Activated CD4-positive, alpha-beta memory T cell treated with anti-CD3 and anti-CD28 coated beads, Interleukin-2, amount 10 ng/mL, durations not matched to agents 7 days and 5 days (primary cell): ENCODE measurements at regions not wholly inside any gene's neighbourhood (a gene's known extent, or its start where the extent isn't known, plus 50 kb on each side); places are given as distances from the start of the nearest gene placed in this dataset.

Source experiments
- CTCF ChIA-PET: fragments of 350-600 bp; sonication (Branson Sonifier 250); formaldehyde crosslinking; loops from one replicate; lab custom pipeline; 2021; ENCODE audit warnings: antibody characterized with exemption, inconsistent platforms; lab: Charles Lee
- POLR2A ChIA-PET: fragments of 350-600 bp; sonication (Branson Sonifier 250); formaldehyde crosslinking; loops from one replicate; lab custom pipeline; 2021; ENCODE audit warnings: antibody characterized with exemption; lab: Charles Lee
- DNase-seq: peaks from one replicate; pipeline ENCODE4 v3.0.0-alpha.2; 2020
- H3K27ac Mint-ChIP-seq: one replicate; pipeline ENCODE4 v1.8.0; 2021; ENCODE audit warnings: mild to moderate bottlenecking, mixed read lengths
- H3K27me3 Mint-ChIP-seq: one replicate; pipeline ENCODE4 v1.8.0; 2021; ENCODE audit warnings: mixed read lengths
- H3K36me3 Mint-ChIP-seq: one replicate; pipeline ENCODE4 v1.8.0; 2021; ENCODE audit warnings: low read depth, mixed read lengths
- H3K4me1 Mint-ChIP-seq: one replicate; pipeline ENCODE4 v1.8.0; 2021; ENCODE audit warnings: mixed read lengths
- H3K4me3 Mint-ChIP-seq: one replicate; pipeline ENCODE4 v1.8.0; 2021; ENCODE audit warnings: mild to moderate bottlenecking, mixed read lengths
- H3K9me3 Mint-ChIP-seq: one replicate; pipeline ENCODE4 v1.8.0; 2021; ENCODE audit warnings: mixed read lengths

GRCh38 chr2:22628221-22628620, 756.8 kb upstream of the KLHL29 start:
- H3K27ac Mint-ChIP-seq, result no peak overlapping the region
- no peak for DNase-seq
- H3K4me1 Mint-ChIP-seq, result no peaks in the 10 kb centered on the region

GRCh38 chr2:22628906-22629305, 756.1 kb upstream of the KLHL29 start:
- DNase-seq, result no peak
- no peaks in the 10 kb centered on the region for H3K36me3 Mint-ChIP-seq
- H3K27ac Mint-ChIP-seq, result no peak overlapping the region
- no peaks in the 10 kb centered on the region for H3K27me3 Mint-ChIP-seq
- CTCF ChIA-PET, result no interaction called here
- H3K9me3 Mint-ChIP-seq, result peaks cover 9% of the 10 kb centered on the region
- POLR2A ChIA-PET, result no interaction called here
- no peak overlapping the region for H3K4me3 Mint-ChIP-seq
- H3K4me1 Mint-ChIP-seq, result no peaks in the 10 kb centered on the region

More at GRCh38 chr2:22628221-22628620, 756.8 kb upstream of the KLHL29 start:
- H3K9me3 Mint-ChIP-seq, result peaks cover 8% of the 10 kb centered on the region
- no peak overlapping the region for H3K4me3 Mint-ChIP-seq
- CTCF ChIA-PET, result no interaction called here
- POLR2A ChIA-PET, result no interaction called here
- no peaks in the 10 kb centered on the region for H3K27me3 Mint-ChIP-seq
- no peaks in the 10 kb centered on the region for H3K36me3 Mint-ChIP-seq

- CTCF ChIA-PET, result no interaction called here
- DNase-seq, result no peak
- Mint-ChIP-seq H3K27ac (no peak overlapping the region), H3K9me3 (peaks cover 5% of the 10 kb centered on the region), H3K36me3 (no peaks in the 10 kb centered on the region), H3K4me1 (no peaks in the 10 kb centered on the region), H3K27me3 (no peaks in the 10 kb centered on the region), H3K4me3 (no peak overlapping the region)
- POLR2A ChIA-PET, result no interaction called here
Observed at GRCh38 chr2:22634167-22634566, 750.8 kb upstream of the KLHL29 start.

GRCh38 chr2:22656426-22656825, 728.6 kb upstream of the KLHL29 start:
- Mint-ChIP-seq H3K9me3 (peaks cover 8% of the 10 kb centered on the region), H3K27ac (no peak overlapping the region), H3K36me3 (no peaks in the 10 kb centered on the region), H3K4me1 (no peaks in the 10 kb centered on the region), H3K4me3 (no peak overlapping the region), H3K27me3 (no peaks in the 10 kb centered on the region)
- no peak for DNase-seq
- ChIA-PET CTCF (no interaction called here), POLR2A (no interaction called here)

GRCh38 chr2:22673529-22673928, 711.5 kb upstream of the KLHL29 start:
- POLR2A ChIA-PET, result no interaction called here
- Mint-ChIP-seq H3K4me1 (no peaks in the 10 kb centered on the region), H3K27me3 (no peaks in the 10 kb centered on the region), H3K36me3 (no peaks in the 10 kb centered on the region), H3K9me3 (no peaks in the 10 kb centered on the region), H3K27ac (no peak overlapping the region), H3K4me3 (no peak overlapping the region)
- no peak for DNase-seq
- CTCF ChIA-PET, result no interaction called here

GRCh38 chr2:22683914-22684313, 701.1 kb upstream of the KLHL29 start:
- DNase-seq, result no peak
- no peaks in the 10 kb centered on the region for H3K27me3 Mint-ChIP-seq
- H3K4me1 Mint-ChIP-seq, result no peaks in the 10 kb centered on the region
- CTCF ChIA-PET, result no interaction called here
- H3K36me3 Mint-ChIP-seq, result no peaks in the 10 kb centered on the region
- POLR2A ChIA-PET, result no interaction called here
- peaks cover 4% of the 10 kb centered on the region for H3K9me3 Mint-ChIP-seq
- H3K27ac Mint-ChIP-seq, result no peak overlapping the region
- H3K4me3 Mint-ChIP-seq, result no peak overlapping the region

- H3K9me3 Mint-ChIP-seq, result peaks cover 4% of the 10 kb centered on the region
- DNase-seq, result no peak
- ChIA-PET CTCF (no interaction called here), POLR2A (no interaction called here)
- no peaks in the 10 kb centered on the region for H3K4me1 Mint-ChIP-seq
- no peak overlapping the region for H3K4me3 Mint-ChIP-seq
- no peak overlapping the region for H3K27ac Mint-ChIP-seq
- no peaks in the 10 kb centered on the region for H3K36me3 Mint-ChIP-seq
- no peaks in the 10 kb centered on the region for H3K27me3 Mint-ChIP-seq
Observed at GRCh38 chr2:22690096-22690495, 694.9 kb upstream of the KLHL29 start.

GRCh38 chr2:22691666-22692065, 693.3 kb upstream of the KLHL29 start:
- Mint-ChIP-seq H3K9me3 (peaks cover 4% of the 10 kb centered on the region), H3K27me3 (no peaks in the 10 kb centered on the region), H3K36me3 (no peaks in the 10 kb centered on the region), H3K4me1 (no peaks in the 10 kb centered on the region), H3K27ac (no peak overlapping the region), H3K4me3 (no peak overlapping the region)
- ChIA-PET POLR2A (no interaction called here), CTCF (no interaction called here)
- no peak for DNase-seq

GRCh38 chr2:22692746-22693145, 692.2 kb upstream of the KLHL29 start:
- CTCF ChIA-PET, result no interaction called here
- Mint-ChIP-seq H3K4me1 (no peaks in the 10 kb centered on the region), H3K9me3 (no peaks in the 10 kb centered on the region)

GRCh38 chr2:22694300-22694699, 690.7 kb upstream of the KLHL29 start:
- DNase-seq, result no peak
- Mint-ChIP-seq H3K36me3 (no peaks in the 10 kb centered on the region), H3K27me3 (no peaks in the 10 kb centered on the region), H3K4me3 (no peak overlapping the region), H3K4me1 (no peaks in the 10 kb centered on the region), H3K27ac (no peak overlapping the region), H3K9me3 (no peaks in the 10 kb centered on the region)
- POLR2A ChIA-PET, result no interaction called here
- CTCF ChIA-PET, result no interaction called here

More at GRCh38 chr2:22692746-22693145, 692.2 kb upstream of the KLHL29 start:
- Mint-ChIP-seq H3K27ac (no peak overlapping the region), H3K36me3 (no peaks in the 10 kb centered on the region), H3K4me3 (no peak overlapping the region), H3K27me3 (no peaks in the 10 kb centered on the region)
- DNase-seq, result no peak
- POLR2A ChIA-PET, result no interaction called here

GRCh38 chr2:22694856-22695255, 690.1 kb upstream of the KLHL29 start:
- no peak overlapping the region for H3K4me3 Mint-ChIP-seq
- H3K36me3 Mint-ChIP-seq, result no peaks in the 10 kb centered on the region
- no peaks in the 10 kb centered on the region for H3K4me1 Mint-ChIP-seq
- H3K9me3 Mint-ChIP-seq, result no peaks in the 10 kb centered on the region
- H3K27ac Mint-ChIP-seq, result no peak overlapping the region
- H3K27me3 Mint-ChIP-seq, result no peaks in the 10 kb centered on the region
- DNase-seq, result no peak
- ChIA-PET CTCF (no interaction called here), POLR2A (no interaction called here)

GRCh38 chr2:22697054-22697788, 687.8 kb upstream of the KLHL29 start:
- DNase-seq, result no peak
- CTCF ChIA-PET, result no interaction called here
- no peak overlapping the region for H3K27ac Mint-ChIP-seq
- no peaks in the 10 kb centered on the region for H3K27me3 Mint-ChIP-seq
- POLR2A ChIA-PET, result no interaction called here
- no peaks in the 10 kb centered on the region for H3K9me3 Mint-ChIP-seq
- no peak overlapping the region for H3K4me3 Mint-ChIP-seq
- H3K36me3 Mint-ChIP-seq, result no peaks in the 10 kb centered on the region
- no peaks in the 10 kb centered on the region for H3K4me1 Mint-ChIP-seq

GRCh38 chr2:22701561-22702160, 683.3 kb upstream of the KLHL29 start:
- no peaks in the 10 kb centered on the region for H3K36me3 Mint-ChIP-seq
- no peak overlapping the region for H3K4me3 Mint-ChIP-seq
- no peaks in the 10 kb centered on the region for H3K4me1 Mint-ChIP-seq
- CTCF ChIA-PET, result no interaction called here
- no peak overlapping the region for H3K27ac Mint-ChIP-seq
- no peak for DNase-seq
- no peaks in the 10 kb centered on the region for H3K27me3 Mint-ChIP-seq
- POLR2A ChIA-PET, result no interaction called here
- no peaks in the 10 kb centered on the region for H3K9me3 Mint-ChIP-seq
